Hepatocyte (in vitro differentiated cells): ENCODE measurements at regions not wholly inside any gene's neighbourhood (a gene's known extent, or its start where the extent isn't known, plus 50 kb on each side); places are given as distances from the start of the nearest gene placed in this dataset.

Experiments
- DNase-seq: peaks from one replicate; pipeline ENCODE4 v3.0.0-alpha.2; 2016; ENCODE audit warnings: low spot score
- H2AFZ ChIP-seq: fragments of 200-600 bp; sonication (generic); 2 replicates; pipeline ENCODE4 v1.6.0; 2016; ENCODE audit warnings: antibody characterized with exemption, mild to moderate bottlenecking
- H3K27ac ChIP-seq: fragments of 200-600 bp; sonication (generic); 2 replicates; pipeline ENCODE4 v1.5.1; 2016; ENCODE audit warnings: mild to moderate bottlenecking
- H3K27me3 ChIP-seq: fragments of 200-600 bp; sonication (generic); 2 replicates; pipeline ENCODE4 v1.6.1; 2016
- H3K36me3 ChIP-seq: fragments of 200-600 bp; sonication (generic); replicated peaks from 2 replicates; pipeline ENCODE4 v1.5.1; 2016; ENCODE audit warnings: low read depth; ENCODE audit not compliant: insufficient read depth
- H3K4me1 ChIP-seq: fragments of 200-600 bp; sonication (generic); 2 replicates; pipeline ENCODE4 v1.5.1; 2016; ENCODE audit warnings: mild to moderate bottlenecking, moderate library complexity; ENCODE audit not compliant: insufficient read depth
- H3K4me2 ChIP-seq: fragments of 200-600 bp; sonication (generic); 2 replicates; pipeline ENCODE4 v1.6.0; 2016
- H3K4me3 ChIP-seq: fragments of 200-600 bp; sonication (generic); 2 replicates; pipeline ENCODE4 v1.5.1; 2016; ENCODE audit warnings: mild to moderate bottlenecking
- H3K79me2 ChIP-seq: fragments of 200-600 bp; sonication (generic); 2 replicates; pipeline ENCODE4 v1.6.0; 2017; ENCODE audit warnings: mild to moderate bottlenecking
- H3K9me2 ChIP-seq: fragments of 200-600 bp; sonication (generic); replicated peaks from 2 replicates; pipeline ENCODE4 v1.6.0; 2017; ENCODE audit warnings: mild to moderate bottlenecking; ENCODE audit not compliant: insufficient read depth
- H3K9me3 ChIP-seq: fragments of 200-600 bp; sonication (generic); 2 replicates; pipeline ENCODE4 v1.5.1; 2016; ENCODE audit warnings: low read depth, mild to moderate bottlenecking
- H4K20me1 ChIP-seq: fragments of 200-600 bp; sonication (generic); 2 replicates; pipeline ENCODE4 v1.6.0; 2016; ENCODE audit warnings: mild to moderate bottlenecking; ENCODE audit not compliant: insufficient read depth, poor library complexity, severe bottlenecking
- EZH2 ChIP-seq: fragments of 200-600 bp; sonication (generic); IDR thresholded peaks from 2 replicates; pipeline ENCODE4 v1.6.1; 2016; ENCODE audit warnings: antibody characterized with exemption, mild to moderate bottlenecking, borderline replicate concordance
- EZH2phosphoT487 ChIP-seq: fragments of 200-600 bp; sonication (generic); IDR thresholded peaks from one replicate; pipeline ENCODE4 v1.6.1; 2018; ENCODE audit warnings: antibody characterized with exemption, mild to moderate bottlenecking, low read depth, moderate library complexity; ENCODE audit not compliant: unreplicated experiment, severe bottlenecking
- WGBS: methylation state at CpG from one replicate; pipeline ENCODE4 v1.1.6; 2016; ENCODE audit warnings: low lambda C conversion rate; ENCODE audit errors: missing lambda C conversion rate; 5-methylcytosine and 5-hydroxymethylcytosine counted together
- TF ChIP-seq, protein P1 (sequence below): fragments of 200-600 bp; sonication (generic); IDR thresholded peaks from 2 replicates; pipeline ENCODE4 v1.5.1; 2016; ENCODE audit warnings: antibody characterized with exemption, mild to moderate bottlenecking; ENCODE audit not compliant: poor library complexity

DNA sequence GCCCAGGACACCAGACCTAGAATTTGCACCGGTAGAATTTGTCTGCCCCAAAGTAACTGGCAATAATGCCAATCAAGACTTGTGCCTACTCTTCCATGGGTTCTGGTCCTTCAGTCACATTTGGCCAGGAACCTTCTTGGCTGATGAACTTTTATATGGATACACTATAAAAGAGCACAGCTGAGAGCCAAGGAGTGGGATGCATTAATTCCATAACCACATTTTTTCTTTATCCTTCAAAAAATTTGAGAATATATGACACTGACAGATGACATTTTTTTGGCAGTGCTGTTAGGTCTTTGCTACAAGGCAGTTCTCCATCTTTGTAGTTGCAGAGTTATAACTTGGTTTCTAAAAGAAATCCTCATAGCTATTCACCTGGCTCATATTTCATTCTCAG lies 129.2 kb upstream of the HDAC9 start:
- Histone ChIP-seq H2AFZ (no peak overlapping the region), H3K27me3 (no peaks in the 10 kb centered on the region), H3K9me3 (no peaks in the 10 kb centered on the region), H3K4me1 (no peaks in the 10 kb centered on the region), H3K27ac (no peak overlapping the region), H3K79me2 (no peaks in the 10 kb centered on the region), H3K4me2 (no peak overlapping the region), H3K9me2 (no peaks in the 10 kb centered on the region), H3K4me3 (no peak overlapping the region), H4K20me1 (no peaks in the 10 kb centered on the region), H3K36me3 (no peaks in the 10 kb centered on the region)
- 92% methylated on average over 1 of the region's 1 CpG for WGBS
- TF ChIP-seq EZH2 (no peak), EZH2phosphoT487 (no peak)
- no peak for DNase-seq

DNA sequence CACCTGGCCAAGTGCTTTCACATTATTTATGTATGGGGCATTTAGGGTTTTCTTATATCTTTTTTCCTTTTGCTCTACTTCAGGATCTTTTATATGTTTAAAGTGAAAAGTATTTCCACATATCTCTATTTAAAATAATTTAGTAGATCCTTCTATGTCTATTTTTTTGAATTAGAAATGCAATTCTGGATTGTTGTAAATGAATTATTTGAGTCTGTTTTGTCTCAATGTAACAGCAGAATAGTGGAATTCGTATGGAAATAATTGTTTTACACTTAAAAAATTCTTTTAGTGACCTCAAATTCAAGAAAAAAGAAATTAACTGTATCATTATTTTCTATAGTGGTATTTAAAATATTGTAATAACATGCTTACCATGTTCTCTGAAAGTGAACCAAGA lies 126.5 kb upstream of the HDAC9 start:
- Histone ChIP-seq H3K36me3 (no peaks in the 10 kb centered on the region), H3K4me3 (no peak overlapping the region), H2AFZ (no peak overlapping the region), H4K20me1 (no peaks in the 10 kb centered on the region), H3K27ac (no peak overlapping the region), H3K4me2 (no peak overlapping the region), H3K9me3 (no peaks in the 10 kb centered on the region), H3K27me3 (no peaks in the 10 kb centered on the region), H3K4me1 (no peaks in the 10 kb centered on the region), H3K9me2 (no peaks in the 10 kb centered on the region), H3K79me2 (no peaks in the 10 kb centered on the region)
- DNase-seq = no peak
- TF ChIP-seq, protein P1, sequence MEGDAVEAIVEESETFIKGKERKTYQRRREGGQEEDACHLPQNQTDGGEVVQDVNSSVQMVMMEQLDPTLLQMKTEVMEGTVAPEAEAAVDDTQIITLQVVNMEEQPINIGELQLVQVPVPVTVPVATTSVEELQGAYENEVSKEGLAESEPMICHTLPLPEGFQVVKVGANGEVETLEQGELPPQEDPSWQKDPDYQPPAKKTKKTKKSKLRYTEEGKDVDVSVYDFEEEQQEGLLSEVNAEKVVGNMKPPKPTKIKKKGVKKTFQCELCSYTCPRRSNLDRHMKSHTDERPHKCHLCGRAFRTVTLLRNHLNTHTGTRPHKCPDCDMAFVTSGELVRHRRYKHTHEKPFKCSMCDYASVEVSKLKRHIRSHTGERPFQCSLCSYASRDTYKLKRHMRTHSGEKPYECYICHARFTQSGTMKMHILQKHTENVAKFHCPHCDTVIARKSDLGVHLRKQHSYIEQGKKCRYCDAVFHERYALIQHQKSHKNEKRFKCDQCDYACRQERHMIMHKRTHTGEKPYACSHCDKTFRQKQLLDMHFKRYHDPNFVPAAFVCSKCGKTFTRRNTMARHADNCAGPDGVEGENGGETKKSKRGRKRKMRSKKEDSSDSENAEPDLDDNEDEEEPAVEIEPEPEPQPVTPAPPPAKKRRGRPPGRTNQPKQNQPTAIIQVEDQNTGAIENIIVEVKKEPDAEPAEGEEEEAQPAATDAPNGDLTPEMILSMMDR = no peak
- TF ChIP-seq EZH2 = no peak
- TF ChIP-seq EZH2phosphoT487 = no peak
- 87% methylated on average over 1 of the region's 1 CpG for WGBS

DNA sequence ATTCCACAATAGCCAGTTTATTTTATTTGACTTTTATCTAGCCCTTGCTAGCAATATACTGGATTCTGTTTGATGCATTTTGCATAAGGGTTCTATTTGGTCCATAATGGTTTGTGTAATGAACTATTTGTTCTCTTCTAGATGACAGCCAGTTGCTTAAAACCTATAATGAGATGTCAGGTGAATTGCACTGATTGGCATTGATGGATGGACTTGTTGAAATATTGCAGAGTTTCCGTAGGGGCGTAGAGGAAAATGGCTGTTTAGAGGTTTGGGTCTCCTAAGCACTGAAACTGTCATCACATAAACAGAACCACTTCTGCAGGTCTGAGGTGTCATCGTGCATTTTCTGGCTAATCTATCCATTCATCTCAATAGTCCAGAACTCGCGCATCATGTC lies 124.9 kb upstream of the HDAC9 start:
- TF ChIP-seq EZH2phosphoT487 = no peak
- TF ChIP-seq EZH2 = no peak
- TF ChIP-seq, protein P1 = no peak
- 82% methylated on average over 5 of the region's 5 CpGs for WGBS

DNA sequence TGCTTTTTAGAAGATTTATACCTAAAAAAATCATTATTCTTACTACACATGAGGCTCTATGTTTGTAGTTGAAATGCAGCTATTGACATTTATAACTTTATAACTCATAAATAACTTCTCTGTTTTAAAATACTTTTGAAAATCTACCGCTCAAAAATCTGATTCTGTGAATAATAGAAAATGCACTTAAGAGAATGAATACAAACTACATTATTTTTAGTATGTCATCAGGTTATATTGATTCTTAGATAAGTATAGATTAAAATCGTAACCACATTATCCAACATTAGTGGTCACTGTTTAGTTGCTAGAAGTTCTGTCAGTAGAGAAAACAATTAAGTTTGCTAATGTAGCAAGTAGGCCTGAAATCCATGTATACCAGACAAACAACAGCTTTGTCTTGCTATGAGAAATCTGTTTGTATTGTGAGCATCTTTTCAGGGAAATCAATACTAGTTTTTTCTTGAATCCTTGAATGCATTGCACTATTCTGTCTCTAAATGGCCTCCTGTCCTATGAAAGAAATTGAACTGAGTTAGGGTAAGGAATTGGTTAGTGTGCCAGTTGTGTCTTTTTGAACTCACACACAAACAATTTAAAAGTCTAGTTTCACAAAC lies 116.5 kb upstream of the HDAC9 start:
- no peaks in the 10 kb centered on the region for H3K9me2 ChIP-seq
- no peak overlapping the region for H3K27ac ChIP-seq
- no peaks in the 10 kb centered on the region for H3K27me3 ChIP-seq
- no peak overlapping the region for H2AFZ ChIP-seq
- no peaks in the 10 kb centered on the region for H3K79me2 ChIP-seq
- TF ChIP-seq, protein P1 = no peak
- no peak for TF ChIP-seq EZH2phosphoT487
- no peak for TF ChIP-seq EZH2
- no peak for DNase-seq
- H3K4me3 ChIP-seq = no peak overlapping the region
- H4K20me1 ChIP-seq = no peaks in the 10 kb centered on the region
- 81% methylated on average over 2 of the region's 2 CpGs for WGBS
- H3K4me1 ChIP-seq = no peaks in the 10 kb centered on the region
- H3K4me2 ChIP-seq = no peak overlapping the region
- H3K9me3 ChIP-seq = no peaks in the 10 kb centered on the region
- no peaks in the 10 kb centered on the region for H3K36me3 ChIP-seq

More for the DNA sequence above, 124.9 kb upstream of the HDAC9 start:
- H3K4me3 ChIP-seq = no peak overlapping the region
- no peaks in the 10 kb centered on the region for H3K9me2 ChIP-seq
- no peaks in the 10 kb centered on the region for H3K27me3 ChIP-seq
- H4K20me1 ChIP-seq = no peaks in the 10 kb centered on the region
- no peaks in the 10 kb centered on the region for H3K9me3 ChIP-seq
- H3K4me1 ChIP-seq = no peaks in the 10 kb centered on the region
- H2AFZ ChIP-seq = no peak overlapping the region
- no peak overlapping the region for H3K4me2 ChIP-seq
- H3K79me2 ChIP-seq = no peaks in the 10 kb centered on the region
- no peak for DNase-seq
- H3K27ac ChIP-seq = no peak overlapping the region
- no peaks in the 10 kb centered on the region for H3K36me3 ChIP-seq
